H1 (cell line): ENCODE measurements at regions not wholly inside any gene's neighbourhood (a gene's known extent, or its start where the extent isn't known, plus 50 kb on each side); places are given as distances from the start of the nearest gene placed in this dataset.

ENCODE experiments used
- CTCF ChIA-PET: fragments of 300-600 bp; sonication (Branson Sonifier 250); formaldehyde crosslinking; loops from one replicate; lab custom pipeline; 2021; ENCODE audit not compliant: partially characterized antibody; lab: Charles Lee
- POLR2A ChIA-PET: fragments of 300-600 bp; sonication (Branson Sonifier 250); formaldehyde crosslinking; loops from one replicate; lab custom pipeline; 2021; ENCODE audit warnings: inconsistent platforms; ENCODE audit not compliant: partially characterized antibody; lab: Charles Lee
- DNase-seq, 2 experiments: peaks; one replicate each; pipeline versions ENCODE4 v3.0.0 to v3.0.0-alpha.2; 2010 to 2022; ENCODE audit warnings: low spot score in 2 of 2, low read depth in 1 of 2, mixed read lengths in 1 of 2
- FAIRE-seq: peaks from 2 replicates; lab custom pipeline; 2011; peaks lifted over from hg19 to GRCh38; lab: Jason Lieb, UNC
- H2AFZ ChIP-seq: 2 replicates; pipeline ENCODE4 v1.8.1; 2012; ENCODE audit warnings: low read length, inconsistent platforms
- H2AK5ac ChIP-seq: 2 replicates; pipeline ENCODE4 v1.6.1; 2013; ENCODE audit warnings: low read depth, low read length
- H2BK120ac ChIP-seq: replicated peaks from 2 replicates; pipeline ENCODE3; 2013; ENCODE audit warnings: low read depth, low read length, inconsistent platforms
- H2BK12ac ChIP-seq: 2 replicates; pipeline ENCODE4 v1.6.1; 2013; ENCODE audit warnings: low read depth, low read length
- H2BK15ac ChIP-seq: 2 replicates; pipeline ENCODE4 v1.6.1; 2013; ENCODE audit warnings: low read length
- H2BK20ac ChIP-seq: 2 replicates; pipeline ENCODE4 v1.6.1; 2013; ENCODE audit warnings: low read length
- H2BK5ac ChIP-seq: 2 replicates; pipeline ENCODE4 v1.6.1; 2013; ENCODE audit warnings: low read depth, low read length
- H3K14ac ChIP-seq: 2 replicates; pipeline ENCODE4 v1.6.1; 2013; ENCODE audit warnings: inconsistent platforms; ENCODE audit not compliant: insufficient read length
- H3K18ac ChIP-seq: 2 replicates; pipeline ENCODE4 v1.6.1; 2013; ENCODE audit warnings: low read length; ENCODE audit errors: extremely low read depth
- H3K23ac ChIP-seq: 2 replicates; pipeline ENCODE4 v1.6.1; 2013; ENCODE audit warnings: inconsistent platforms; ENCODE audit not compliant: insufficient read length
- H3K23me2 ChIP-seq: 2 replicates; pipeline ENCODE4 v1.6.1; 2013; ENCODE audit warnings: low read depth, low read length
- H3K27ac ChIP-seq: 2 replicates; pipeline ENCODE4 v1.6.1; 2011; ENCODE audit warnings: low read depth, low read length, inconsistent platforms
- H3K27me3 ChIP-seq, 4 experiments: replicated peaks in 1 of 4; 1 replicate in 1 of 4; 2 replicates in 3 of 4; pipeline versions ENCODE4 v1.6.1 to v1.8.1; 2011 to 2013; ENCODE audit warnings: low read length in 3 of 4, mild to moderate bottlenecking in 3 of 4, inconsistent platforms in 2 of 4, mixed read lengths in 2 of 4, moderate library complexity in 1 of 4; ENCODE audit not compliant: control insufficient read depth in 3 of 4, insufficient read depth in 3 of 4; ENCODE audit errors: extremely low read depth in 1 of 4
- H3K36me3 ChIP-seq, 4 experiments: 2 replicates each; pipeline versions ENCODE4 v1.6.1 to v1.8.1; 2011 to 2013; ENCODE audit warnings: mild to moderate bottlenecking in 4 of 4, low read length in 3 of 4, moderate library complexity in 2 of 4, control low read depth in 1 of 4, inconsistent platforms in 1 of 4; ENCODE audit not compliant: insufficient read depth in 4 of 4, control insufficient read depth in 2 of 4
- H3K4ac ChIP-seq: replicated peaks from 2 replicates; pipeline ENCODE3; 2013; ENCODE audit warnings: low read length, low read depth, mixed read lengths, inconsistent platforms; ENCODE audit not compliant: insufficient read length
- H3K4me1 ChIP-seq, 4 experiments: replicated peaks in 1 of 4; 1 replicate in 1 of 4; 2 replicates in 3 of 4; pipeline versions ENCODE4 v1.6.1 to v1.8.1; 2011 to 2013; ENCODE audit warnings: low read length in 3 of 4, inconsistent platforms in 2 of 4, mixed read lengths in 1 of 4; ENCODE audit not compliant: insufficient read depth in 4 of 4, control insufficient read depth in 3 of 4
- H3K4me2 ChIP-seq, 2 experiments: 2 replicates each; pipeline versions ENCODE4 v1.6.1 to v1.8.1; 2011 to 2013; ENCODE audit warnings: low read depth in 2 of 2, low read length in 2 of 2, control low read depth in 1 of 2, inconsistent platforms in 1 of 2, mild to moderate bottlenecking in 1 of 2; ENCODE audit not compliant: insufficient read depth in 1 of 2
- H3K4me3 ChIP-seq, 4 experiments: fragments of 200-600, 300-600 bp in 1 of 4; sonication (generic), shearing (Covaris generic), sonication (Bioruptor Twin) in 1 of 4; 2 replicates each; pipeline versions ENCODE4 v1.5.1 to v1.8.1; 2011 to 2016; ENCODE audit warnings: low read length in 4 of 4, low read depth in 3 of 4, control low read depth in 2 of 4, inconsistent platforms in 2 of 4, mild to moderate bottlenecking in 2 of 4, mixed read lengths in 1 of 4, moderate library complexity in 1 of 4; ENCODE audit not compliant: insufficient read depth in 2 of 4; ENCODE audit errors: extremely low read depth in 1 of 4
- H3K56ac ChIP-seq: replicated peaks from 2 replicates; pipeline ENCODE3; 2013; ENCODE audit warnings: low read depth, mild to moderate bottlenecking, mixed read lengths, low read length, inconsistent platforms; ENCODE audit not compliant: insufficient read length
- H3K79me1 ChIP-seq: 2 replicates; pipeline ENCODE4 v1.6.1; 2013; ENCODE audit warnings: low read depth, low read length, control low read depth
- H3K79me2 ChIP-seq, 2 experiments: 2 replicates each; pipeline versions ENCODE4 v1.6.1 to v1.8.1; 2012 to 2013; ENCODE audit warnings: low read length in 2 of 2, mild to moderate bottlenecking in 2 of 2, inconsistent platforms in 1 of 2; ENCODE audit not compliant: insufficient read depth in 2 of 2, control insufficient read depth in 1 of 2
- H3K9ac ChIP-seq, 4 experiments: replicated peaks in 1 of 4; 1 replicate in 1 of 4; 2 replicates in 3 of 4; pipeline versions ENCODE4 v1.6.1 to v1.8.1; 2011 to 2013; ENCODE audit warnings: low read depth in 3 of 4, low read length in 3 of 4, control low read depth in 2 of 4, mild to moderate bottlenecking in 2 of 4, moderate library complexity in 2 of 4, inconsistent platforms in 1 of 4; ENCODE audit errors: extremely low read depth in 1 of 4
- H3K9me3 ChIP-seq, 2 experiments: 2 replicates each; pipeline versions ENCODE4 v1.6.1 to v1.8.1; 2012 to 2013; ENCODE audit warnings: mild to moderate bottlenecking in 2 of 2, moderate library complexity in 2 of 2, control low read depth in 1 of 2, inconsistent platforms in 1 of 2, low read depth in 1 of 2, low read length in 1 of 2, mixed read lengths in 1 of 2; ENCODE audit not compliant: insufficient read depth in 2 of 2
- H4K20me1 ChIP-seq, 2 experiments: replicated peaks in 1 of 2; 2 replicates each; pipeline versions ENCODE3 to v1.8.1; 2011 to 2013; ENCODE audit warnings: inconsistent platforms in 2 of 2, low read length in 2 of 2, mild to moderate bottlenecking in 1 of 2; ENCODE audit not compliant: insufficient read depth in 2 of 2, control insufficient read depth in 1 of 2
- H4K5ac ChIP-seq: 2 replicates; pipeline ENCODE4 v1.6.1; 2013; ENCODE audit warnings: low read length, low read depth, mixed read lengths, inconsistent platforms; ENCODE audit not compliant: insufficient read length
- H4K8ac ChIP-seq: 2 replicates; pipeline ENCODE4 v1.8.0; 2013; ENCODE audit warnings: mild to moderate bottlenecking, moderate library complexity, low read length, inconsistent platforms; ENCODE audit not compliant: insufficient read depth; ENCODE audit errors: extremely low read depth
- H4K91ac ChIP-seq: replicated peaks from 2 replicates; pipeline ENCODE3; 2013; ENCODE audit warnings: low read length, mixed read lengths, inconsistent platforms; ENCODE audit not compliant: insufficient read length
- ATF2 ChIP-seq: IDR thresholded peaks from 2 replicates; pipeline ENCODE4 v1.6.1; 2012; ENCODE audit warnings: low read length, inconsistent platforms
- BCL11A ChIP-seq, 2 experiments: IDR thresholded peaks; one replicate each; pipeline ENCODE4 v1.6.1; 2011; ENCODE audit warnings: low read depth in 2 of 2, low read length in 2 of 2, mild to moderate bottlenecking in 2 of 2
- BRCA1 ChIP-seq: IDR thresholded peaks from 2 replicates; pipeline ENCODE4 v1.6.1; 2012; ENCODE audit warnings: low read depth, low read length, improper control_type of control experiment
- CHD1 ChIP-seq: IDR thresholded peaks from 2 replicates; pipeline ENCODE4 v1.6.1; 2012; ENCODE audit warnings: low read depth, low read length, improper control_type of control experiment
- CREB1 ChIP-seq: IDR thresholded peaks from 2 replicates; pipeline ENCODE4 v1.6.1; 2012; ENCODE audit warnings: inconsistent platforms
- CTBP2 ChIP-seq: IDR thresholded peaks from 2 replicates; pipeline ENCODE4 v1.7.0; 2011; ENCODE audit warnings: borderline replicate concordance, mild to moderate bottlenecking, moderate library complexity, mixed read lengths, low read length; ENCODE audit not compliant: insufficient read depth, insufficient read length
- EGR1 ChIP-seq: IDR thresholded peaks from 2 replicates; pipeline ENCODE4 v1.6.1; 2011; ENCODE audit warnings: low read depth, low read length, borderline replicate concordance
- KDM4A ChIP-seq: IDR thresholded peaks from one replicate; pipeline ENCODE4 v1.7.1; 2012; ENCODE audit warnings: low read depth, mild to moderate bottlenecking, moderate library complexity, low read length, inconsistent platforms; ENCODE audit not compliant: severe bottlenecking
- KDM5A ChIP-seq: fragments of 200-600 bp; IDR thresholded peaks from 2 replicates; pipeline ENCODE4 v1.7.1; 2012; ENCODE audit warnings: mild to moderate bottlenecking, low read length, inconsistent platforms, mixed read lengths
- MAFK ChIP-seq: IDR thresholded peaks from 2 replicates; pipeline ENCODE4 v1.6.1; 2012; ENCODE audit warnings: low read depth, mild to moderate bottlenecking, improper control_type of control experiment, low read length
- POLR2A ChIP-seq, 2 experiments: IDR thresholded peaks; 1 replicate in 1 of 2; 2 replicates in 1 of 2; pipeline ENCODE4 v1.6.1; 2011; ENCODE audit warnings: low read depth in 2 of 2, low read length in 2 of 2, mild to moderate bottlenecking in 2 of 2; ENCODE audit errors: control extremely low read depth in 1 of 2
- RFX5 ChIP-seq: IDR thresholded peaks from 2 replicates; pipeline ENCODE4 v1.6.1; 2011; ENCODE audit warnings: low read depth, low read length, improper control_type of control experiment, borderline replicate concordance
- SIX5 ChIP-seq: IDR thresholded peaks from 2 replicates; pipeline ENCODE4 v1.6.1; 2011; ENCODE audit warnings: mild to moderate bottlenecking, low read depth, low read length
- TBP ChIP-seq: IDR thresholded peaks from 2 replicates; pipeline ENCODE4 v1.6.1; 2011; ENCODE audit warnings: low read depth, low read length, improper control_type of control experiment
- WGBS, 2 experiments: shearing (Covaris generic) in 1 of 2; methylation state at CpG; one replicate each; pipeline versions ENCODE4 v1.1.6 to v1.1.7; 2013 to 2015; ENCODE audit warnings: low lambda C conversion rate in 2 of 2, mixed read lengths in 2 of 2, inconsistent platforms in 1 of 2, low coverage in 1 of 2, missing lambda C conversion rate in 1 of 2; ENCODE audit not compliant: insufficient replicate concordance in 2 of 2, insufficient coverage in 1 of 2, insufficient read length in 1 of 2; ENCODE audit errors: extremely low coverage in 1 of 2, missing lambda C conversion rate in 1 of 2; 5-methylcytosine and 5-hydroxymethylcytosine counted together

- Histone ChIP-seq H2BK12ac (no peak overlapping the region), H3K14ac (no peak overlapping the region), H4K91ac (no peak overlapping the region), H4K5ac (no peak overlapping the region), H3K4me2 (no peak overlapping the region), H3K27ac (no peak overlapping the region), H2BK120ac (no peak overlapping the region), H3K56ac (no peak overlapping the region), H4K20me1 (no peaks in the 10 kb centered on the region), H3K79me1 (no peaks in the 10 kb centered on the region), H2BK5ac (no peak overlapping the region), H3K79me2 (no peaks in the 10 kb centered on the region), H3K23ac (no peak overlapping the region), H3K4ac (no peak overlapping the region), H3K4me3 (no peak overlapping the region), H3K23me2 (no peaks in the 10 kb centered on the region), H2AFZ (no peak overlapping the region), H3K9me3 (no peaks in the 10 kb centered on the region), H3K36me3 (no peaks in the 10 kb centered on the region), H4K8ac (no peak overlapping the region), H3K9ac (no peak overlapping the region), H2BK20ac (no peak overlapping the region), H3K18ac (no peak overlapping the region), H3K27me3 (no peaks in the 10 kb centered on the region), H2AK5ac (no peak overlapping the region), H2BK15ac (no peak overlapping the region), H3K4me1 (no peaks in the 10 kb centered on the region)
- no peak for FAIRE-seq
- ChIA-PET POLR2A (no interaction called here), CTCF (interaction anchor here (0.9 to 1.4 kb wide), 2 partner anchors 10 to 41 kb away, joined by 3 to 5 read pairs; no protein-coding TSS in a partner anchor)
- WGBS, 2 experiments: 94% methylated on average over 3 of the region's 3 CpGs; no CpG with 5 or more reads in 1 of the 2 experiments
- no peak for DNase-seq
- no peak for TF ChIP-seq POLR2A (IDR thresholded peaks at IDR 0.05; ENCODE audit: control extremely low read depth in 1 of 2, low read depth in 2 of 2, low read length in 2 of 2)
- no peak for TF ChIP-seq SIX5
- no peak for TF ChIP-seq KDM5A
- TF ChIP-seq TBP: no peak
- no peak for TF ChIP-seq EGR1
- no peak for TF ChIP-seq BRCA1
- TF ChIP-seq BCL11A (IDR thresholded peaks at IDR 0.05; ENCODE audit: low read depth in 2 of 2, low read length in 2 of 2): no peak
- TF ChIP-seq CTBP2: no peak
- no peak for TF ChIP-seq RFX5
- no peak for TF ChIP-seq CHD1
- TF ChIP-seq CREB1: no peak
- no peak for TF ChIP-seq ATF2
- TF ChIP-seq KDM4A: no peak
- no peak for TF ChIP-seq MAFK
Measured at GRCh38 chr2:22478329-22478728, 906.6 kb upstream of the KLHL29 start.
